ENCODE measurements at regions not wholly inside any gene's neighbourhood (a gene's known extent, or its start where the extent isn't known, plus 50 kb on each side); places are given as distances from the start of the nearest gene placed in this dataset.
"Not testable (repeated sequence)": the region's sequence is repeated elsewhere in the genome, so short reads cannot be mapped to it uniquely, and the experiment has no call there.

- Histone ChIP-seq H3K9me3 (no peaks in the 10 kb centered on the region), H3K4me3 (no peak overlapping the region), H3K27ac (no peak overlapping the region), H3K4me1 (peaks cover 0 to 14% (median 0%) of the 10 kb centered on the region in 4 donors), H3K27me3 (no peaks in the 10 kb centered on the region), H3K36me3 (no peaks in the 10 kb centered on the region)
- ATAC-seq (ENCODE audit: low FRiP score in 2 of 2) (no peak), DNase-seq (no peak)
- WGBS, 2 donors: 81 to 84% methylated on average over 12 of the region's 12 CpGs
- TF ChIP-seq POLR2A (IDR thresholded peaks at IDR 0.05): no peak
- no peak for TF ChIP-seq EP300 (IDR thresholded peaks at IDR 0.05)
- TF ChIP-seq POLR2AphosphoS5 (IDR thresholded peaks at IDR 0.05): no peak
- no peak for TF ChIP-seq CTCF (IDR thresholded peaks at IDR 0.05)
These were observed 159.1 kb upstream of the TOP1 start for GRCh38 chr20:40869218-40870147.

- Histone ChIP-seq H3K4me1 (no peaks in the 10 kb centered on the region), H3K4me3 (no peak overlapping the region), H3K27me3 (no peaks in the 10 kb centered on the region), H3K9me3 (no peaks in the 10 kb centered on the region), H3K27ac (no peak overlapping the region), H3K36me3 (no peaks in the 10 kb centered on the region)
- ATAC-seq (ENCODE audit: low FRiP score in 2 of 2) (no peak), DNase-seq (no peak)
- WGBS, 2 donors: 65 to 78% methylated on average over 7 to 9 of the region's 9 CpGs
- TF ChIP-seq POLR2A (IDR thresholded peaks at IDR 0.05) (no peak), CTCF (IDR thresholded peaks at IDR 0.05) (no peak), EP300 (IDR thresholded peaks at IDR 0.05) (no peak), POLR2AphosphoS5 (IDR thresholded peaks at IDR 0.05) (no peak)
These were observed 153.2 kb upstream of the TOP1 start for GRCh38 chr20:40875116-40876085.

- ATAC-seq (ENCODE audit: low FRiP score in 2 of 2); H3K9me3 ChIP-seq; H3K27ac ChIP-seq; H3K4me1 ChIP-seq; DNase-seq; H3K27me3 ChIP-seq; H3K36me3 ChIP-seq; H3K4me3 ChIP-seq: not testable (repeated sequence)
- 91 to 94% methylated on average over 1 of the region's 1 CpG for WGBS, 2 donors
These were observed 150.5 kb upstream of the TOP1 start for GRCh38 chr20:40878099-40878498.

- no peak for TF ChIP-seq POLR2AphosphoS5 (IDR thresholded peaks at IDR 0.05)
- TF ChIP-seq EP300 (IDR thresholded peaks at IDR 0.05): no peak
- no peak for TF ChIP-seq POLR2A (IDR thresholded peaks at IDR 0.05)
- TF ChIP-seq CTCF (IDR thresholded peaks at IDR 0.05): no peak
- Histone ChIP-seq H3K27me3 (no peaks in the 10 kb centered on the region), H3K4me3 (no peak overlapping the region), H3K4me1 (no peaks in the 10 kb centered on the region), H3K27ac (no peak overlapping the region), H3K9me3 (no peaks in the 10 kb centered on the region), H3K36me3 (no peaks in the 10 kb centered on the region)
- ATAC-seq (ENCODE audit: low FRiP score in 2 of 2): no peak
- no peak for DNase-seq
- WGBS, 2 donors: 65 to 74% methylated on average over 3 of the region's 3 CpGs
These were observed 148.4 kb upstream of the TOP1 start for GRCh38 chr20:40880063-40880728.

GRCh38 chr20:40880729-40881109 lies 147.9 kb upstream of the TOP1 start:
- H3K36me3 ChIP-seq: no peaks in the 10 kb centered on the region
- H3K9me3 ChIP-seq: no peaks in the 10 kb centered on the region
- ATAC-seq (ENCODE audit: low FRiP score in 2 of 2) (no peak), DNase-seq (no peak)
- H3K4me3 ChIP-seq: no peak overlapping the region
- H3K27ac ChIP-seq: no peak overlapping the region
- H3K27me3 ChIP-seq: no peaks in the 10 kb centered on the region
- no peaks in the 10 kb centered on the region for H3K4me1 ChIP-seq
- TF ChIP-seq CTCF (IDR thresholded peaks at IDR 0.05) (no peak), POLR2AphosphoS5 (IDR thresholded peaks at IDR 0.05) (no peak), EP300 (IDR thresholded peaks at IDR 0.05) (no peak), POLR2A (IDR thresholded peaks at IDR 0.05) (no peak)
- 40 to 52% methylated on average over 2 of the region's 2 CpGs for WGBS, 2 donors
